CD14-positive monocyte (primary cell): ENCODE measurements at regions not wholly inside any gene's neighbourhood (a gene's known extent, or its start where the extent isn't known, plus 50 kb on each side); places are given as distances from the start of the nearest gene placed in this dataset.

Source experiments
- DNase-seq, 3 donors: peaks; one replicate each; pipeline ENCODE4 v3.0.0-alpha.2; 2011 to 2022
- H2AFZ ChIP-seq: 2 replicates; pipeline ENCODE4 v1.6.0; 2012; ENCODE audit warnings: mild to moderate bottlenecking, low read depth, low read length, inconsistent platforms; ENCODE audit not compliant: insufficient read depth, poor library complexity, severe bottlenecking
- H3K27ac ChIP-seq, 2 donors: 1 replicate in 1 of 2; 2 replicates in 1 of 2; pipeline ENCODE4 v1.5.1; 2012 to 2013; ENCODE audit warnings: low read length in 2 of 2, control low read depth in 1 of 2, inconsistent platforms in 1 of 2, low read depth in 1 of 2, mild to moderate bottlenecking in 1 of 2
- H3K27me3 ChIP-seq, 2 donors: one replicate each; pipeline versions ENCODE4 v1.6.0 to v1.6.1; 2011 to 2013; ENCODE audit warnings: low read length in 2 of 2; ENCODE audit not compliant: control insufficient read depth in 2 of 2, insufficient read depth in 2 of 2
- H3K36me3 ChIP-seq, 2 donors: replicated peaks in 1 of 2; 1 replicate in 1 of 2; 2 replicates in 1 of 2; pipeline versions ENCODE4 v1.5.1 to v1.6.1; 2012 to 2013; ENCODE audit warnings: low read length in 2 of 2, control low read depth in 1 of 2, inconsistent platforms in 1 of 2, mild to moderate bottlenecking in 1 of 2; ENCODE audit not compliant: insufficient read depth in 2 of 2, control insufficient read depth in 1 of 2
- H3K4me1 ChIP-seq, 2 donors: 1 replicate in 1 of 2; 2 replicates in 1 of 2; pipeline versions ENCODE4 v1.5.1 to v1.6.1; 2012 to 2013; ENCODE audit warnings: low read length in 2 of 2, control low read depth in 1 of 2, inconsistent platforms in 1 of 2, mild to moderate bottlenecking in 1 of 2, moderate library complexity in 1 of 2; ENCODE audit not compliant: insufficient read depth in 2 of 2, control insufficient read depth in 1 of 2
- H3K4me2 ChIP-seq: replicated peaks from 2 replicates; pipeline ENCODE3; 2012; ENCODE audit warnings: low read length, moderate library complexity, mild to moderate bottlenecking; ENCODE audit not compliant: poor library complexity, severe bottlenecking; ENCODE audit errors: extremely low read depth
- H3K4me3 ChIP-seq, 3 experiments: fragments of 200-600 bp in 1 of 3; sonication (generic) in 1 of 3; replicated peaks in 1 of 3; 1 replicate in 2 of 3; 2 replicates in 1 of 3; pipeline ENCODE4 v1.5.1; 2011 to 2013; ENCODE audit warnings: low read length in 3 of 3, mild to moderate bottlenecking in 3 of 3, control low read depth in 2 of 3, low read depth in 2 of 3, inconsistent platforms in 1 of 3, moderate library complexity in 1 of 3
- H3K79me2 ChIP-seq: 2 replicates; pipeline ENCODE4 v1.6.0; 2012; ENCODE audit warnings: mild to moderate bottlenecking, control low read depth, inconsistent platforms, low read length, moderate library complexity; ENCODE audit not compliant: insufficient read depth
- H3K9ac ChIP-seq: 2 replicates; pipeline ENCODE4 v1.6.0; 2017; ENCODE audit warnings: low read length, mild to moderate bottlenecking; ENCODE audit not compliant: insufficient read depth, poor library complexity, severe bottlenecking
- H3K9me3 ChIP-seq, 2 donors: replicated peaks in 1 of 2; 1 replicate in 1 of 2; 2 replicates in 1 of 2; pipeline versions ENCODE4 v1.5.1 to v1.6.1; 2012 to 2013; ENCODE audit warnings: low read length in 2 of 2, control low read depth in 1 of 2; ENCODE audit not compliant: control insufficient read depth in 1 of 2, insufficient read depth in 1 of 2
- H4K20me1 ChIP-seq: 2 replicates; pipeline ENCODE4 v1.6.0; 2012; ENCODE audit warnings: mild to moderate bottlenecking, low read length, control low read depth, moderate library complexity; ENCODE audit not compliant: insufficient read depth
- H3K27ac Mint-ChIP-seq, 7 donors: one replicate each; pipeline ENCODE4 v1.8.0; 2020; ENCODE audit warnings: mild to moderate bottlenecking in 7 of 7, mixed read lengths in 7 of 7, moderate library complexity in 6 of 7, inconsistent platforms in 2 of 7
- H3K27me3 Mint-ChIP-seq, 3 donors: one replicate each; pipeline ENCODE4 v1.8.0; 2021 to 2022; ENCODE audit warnings: low read depth in 3 of 3, mild to moderate bottlenecking in 3 of 3, mixed read lengths in 3 of 3, moderate library complexity in 3 of 3, inconsistent platforms in 1 of 3
- H3K36me3 Mint-ChIP-seq, 2 donors: one replicate each; pipeline ENCODE4 v1.8.0; 2020; ENCODE audit warnings: mixed read lengths in 2 of 2, inconsistent platforms in 1 of 2, mild to moderate bottlenecking in 1 of 2
- H3K4me1 Mint-ChIP-seq: one replicate; pipeline ENCODE4 v1.8.0; 2020; ENCODE audit warnings: mild to moderate bottlenecking, mixed read lengths
- H3K4me3 Mint-ChIP-seq, 2 donors: one replicate each; pipeline ENCODE4 v1.8.0; 2020; ENCODE audit warnings: mild to moderate bottlenecking in 2 of 2, mixed read lengths in 2 of 2, moderate library complexity in 1 of 2
- H3K9me3 Mint-ChIP-seq, 7 donors: one replicate each; pipeline ENCODE4 v1.8.0; 2020 to 2022; ENCODE audit warnings: mixed read lengths in 7 of 7, mild to moderate bottlenecking in 6 of 7, moderate library complexity in 6 of 7, inconsistent platforms in 2 of 7
- WGBS: methylation state at CpG from one replicate; pipeline ENCODE4 v1.1.5; 2013; ENCODE audit warnings: missing lambda C conversion rate; ENCODE audit not compliant: insufficient coverage; 5-methylcytosine and 5-hydroxymethylcytosine counted together
- intact Hi-C, 2 donors: fragments of 100-400 bp; cut with micrococcal nuclease; formaldehyde crosslinking; loops; one replicate each; pipeline versions ENCODE4 v1.15.0 to v1.15.1; 2023
- TF ChIP-seq, protein P1 (sequence below): fragments of 200-600 bp; IDR thresholded peaks from one replicate; pipeline ENCODE4 v1.8.0; 2022; ENCODE audit warnings: antibody characterized with exemption, mild to moderate bottlenecking

GRCh38 chr9:84617411-84618029 is 52.0 kb upstream of the NTRK2 start:
- Histone ChIP-seq H3K79me2 (no peaks in the 10 kb centered on the region), H3K4me3 (no peak overlapping the region), H3K27me3 (no peaks in the 10 kb centered on the region), H3K27ac (no peak overlapping the region), H3K9me3 (no peaks in the 10 kb centered on the region), H3K36me3 (no peaks in the 10 kb centered on the region), H3K4me2 (no peak overlapping the region), H3K9ac (no peak overlapping the region), H3K4me1 (no peaks in the 10 kb centered on the region), H4K20me1 (no peaks in the 10 kb centered on the region), H2AFZ (no peak overlapping the region)
- Mint-ChIP-seq H3K27ac (no peak overlapping the region), H3K36me3 (no peaks in the 10 kb centered on the region), H3K27me3 (peaks cover 0 to 2% (median 0%) of the 10 kb centered on the region in 3 donors), H3K4me3 (no peak overlapping the region), H3K4me1 (peaks cover 4% of the 10 kb centered on the region), H3K9me3 (peaks cover 0 to 5% (median 0%) of the 10 kb centered on the region in 7 donors)
- 100% methylated on average over 2 of the region's 4 CpGs for WGBS
- no peak for DNase-seq
- intact Hi-C loops: loop anchor here in 1 of 2 donors (10.0 kb wide), 1 partner anchor 57 kb away; no protein-coding TSS in a partner anchor
- TF ChIP-seq, protein P1, sequence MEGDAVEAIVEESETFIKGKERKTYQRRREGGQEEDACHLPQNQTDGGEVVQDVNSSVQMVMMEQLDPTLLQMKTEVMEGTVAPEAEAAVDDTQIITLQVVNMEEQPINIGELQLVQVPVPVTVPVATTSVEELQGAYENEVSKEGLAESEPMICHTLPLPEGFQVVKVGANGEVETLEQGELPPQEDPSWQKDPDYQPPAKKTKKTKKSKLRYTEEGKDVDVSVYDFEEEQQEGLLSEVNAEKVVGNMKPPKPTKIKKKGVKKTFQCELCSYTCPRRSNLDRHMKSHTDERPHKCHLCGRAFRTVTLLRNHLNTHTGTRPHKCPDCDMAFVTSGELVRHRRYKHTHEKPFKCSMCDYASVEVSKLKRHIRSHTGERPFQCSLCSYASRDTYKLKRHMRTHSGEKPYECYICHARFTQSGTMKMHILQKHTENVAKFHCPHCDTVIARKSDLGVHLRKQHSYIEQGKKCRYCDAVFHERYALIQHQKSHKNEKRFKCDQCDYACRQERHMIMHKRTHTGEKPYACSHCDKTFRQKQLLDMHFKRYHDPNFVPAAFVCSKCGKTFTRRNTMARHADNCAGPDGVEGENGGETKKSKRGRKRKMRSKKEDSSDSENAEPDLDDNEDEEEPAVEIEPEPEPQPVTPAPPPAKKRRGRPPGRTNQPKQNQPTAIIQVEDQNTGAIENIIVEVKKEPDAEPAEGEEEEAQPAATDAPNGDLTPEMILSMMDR: no peak
